ENCODE measurements at regions not wholly inside any gene's neighbourhood (a gene's known extent, or its start where the extent isn't known, plus 50 kb on each side); places are given as distances from the start of the nearest gene placed in this dataset.
"Not testable (repeated sequence)": the region's sequence is repeated elsewhere in the genome, so short reads cannot be mapped to it uniquely, and the experiment has no call there.

- Histone ChIP-seq H3K36me3 (ENCODE audit: insufficient read depth, low read depth, low read length) (no peaks in the 10 kb centered on the region), H3K9me3 (ENCODE audit: insufficient read depth, low read depth, low read length) (no peaks in the 10 kb centered on the region), H3K4me1 (ENCODE audit: insufficient read depth, low read length) (peaks cover 3% of the 10 kb centered on the region; the same call in 1 of the 2 replicates), H3K4me3 (ENCODE audit: low read length) (no peak overlapping the region), H3K9ac (ENCODE audit: low read depth, low read length) (no peak overlapping the region), H3K27me3 (ENCODE audit: insufficient read depth, low read length) (peaks cover under 1% of the 10 kb centered on the region; the same call in 1 of the 2 replicates), H3K27ac (ENCODE audit: low read length) (no peak overlapping the region)
Observed at GRCh38 chr3:194189243-194189791, 53.4 kb downstream of the HES1 start.

GRCh38 chr3:194191850-194192249, 55.9 kb downstream of the HES1 start:
- H3K4me1 ChIP-seq (ENCODE audit: insufficient read depth, low read length); H3K36me3 ChIP-seq (ENCODE audit: insufficient read depth, low read depth, low read length); H3K4me3 ChIP-seq (ENCODE audit: low read length): not testable (repeated sequence)

GRCh38 chr3:194194051-194194756, 58.3 kb downstream of the HES1 start:
- Histone ChIP-seq H3K9me3 (ENCODE audit: insufficient read depth, low read depth, low read length) (no peaks in the 10 kb centered on the region), H3K27me3 (ENCODE audit: insufficient read depth, low read length) (peaks cover 12% of the 10 kb centered on the region; the same call in 1 of the 2 replicates), H3K4me3 (ENCODE audit: low read length) (no peak overlapping the region), H3K4me1 (ENCODE audit: insufficient read depth, low read length) (no peaks in the 10 kb centered on the region), H3K27ac (ENCODE audit: low read length) (no peak overlapping the region), H3K36me3 (ENCODE audit: insufficient read depth, low read depth, low read length) (no peaks in the 10 kb centered on the region), H3K9ac (ENCODE audit: low read depth, low read length) (no peak overlapping the region)

More at GRCh38 chr3:194191850-194192249, 55.9 kb downstream of the HES1 start:
- not testable (repeated sequence) for H3K27ac ChIP-seq (ENCODE audit: low read length); H3K9me3 ChIP-seq (ENCODE audit: insufficient read depth, low read depth, low read length); H3K27me3 ChIP-seq (ENCODE audit: insufficient read depth, low read length); H3K9ac ChIP-seq (ENCODE audit: low read depth, low read length)

- H3K27ac ChIP-seq (ENCODE audit: low read length): no peak overlapping the region
Observed at GRCh38 chr3:194194757-194195085, 58.8 kb downstream of the HES1 start.

GRCh38 chr3:194195611-194196010, 59.7 kb downstream of the HES1 start:
- no peak overlapping the region for H3K27ac ChIP-seq (ENCODE audit: low read length)

More at GRCh38 chr3:194194757-194195085, 58.8 kb downstream of the HES1 start:
- H3K9me3 ChIP-seq (ENCODE audit: insufficient read depth, low read depth, low read length): no peaks in the 10 kb centered on the region
- H3K36me3 ChIP-seq (ENCODE audit: insufficient read depth, low read depth, low read length): no peaks in the 10 kb centered on the region
- H3K9ac ChIP-seq (ENCODE audit: low read depth, low read length): no peak overlapping the region
- no peaks in the 10 kb centered on the region for H3K4me1 ChIP-seq (ENCODE audit: insufficient read depth, low read length)
- no peak overlapping the region for H3K4me3 ChIP-seq (ENCODE audit: low read length)
- peaks cover 12% of the 10 kb centered on the region; the same call in 1 of the 2 replicates for H3K27me3 ChIP-seq (ENCODE audit: insufficient read depth, low read length)

GRCh38 chr3:194196876-194197275, 60.9 kb downstream of the HES1 start:
- Histone ChIP-seq H3K9ac (ENCODE audit: low read depth, low read length) (no peak overlapping the region), H3K9me3 (ENCODE audit: insufficient read depth, low read depth, low read length) (no peaks in the 10 kb centered on the region), H3K4me1 (ENCODE audit: insufficient read depth, low read length) (no peaks in the 10 kb centered on the region), H3K27ac (ENCODE audit: low read length) (no peak overlapping the region), H3K36me3 (ENCODE audit: insufficient read depth, low read depth, low read length) (no peaks in the 10 kb centered on the region), H3K27me3 (ENCODE audit: insufficient read depth, low read length) (peaks cover 27% of the 10 kb centered on the region; the same call in 1 of the 2 replicates), H3K4me3 (ENCODE audit: low read length) (no peak overlapping the region)

More at GRCh38 chr3:194195611-194196010, 59.7 kb downstream of the HES1 start:
- no peak overlapping the region for H3K4me3 ChIP-seq (ENCODE audit: low read length)
- no peaks in the 10 kb centered on the region for H3K9me3 ChIP-seq (ENCODE audit: insufficient read depth, low read depth, low read length)
- H3K27me3 ChIP-seq (ENCODE audit: insufficient read depth, low read length): peaks cover 18% of the 10 kb centered on the region; the same call in 1 of the 2 replicates
- H3K9ac ChIP-seq (ENCODE audit: low read depth, low read length): no peak overlapping the region
- H3K36me3 ChIP-seq (ENCODE audit: insufficient read depth, low read depth, low read length): no peaks in the 10 kb centered on the region
- no peaks in the 10 kb centered on the region for H3K4me1 ChIP-seq (ENCODE audit: insufficient read depth, low read length)

- Histone ChIP-seq H3K9ac (ENCODE audit: low read depth, low read length) (no peak overlapping the region), H3K36me3 (ENCODE audit: insufficient read depth, low read depth, low read length) (no peaks in the 10 kb centered on the region), H3K27ac (ENCODE audit: low read length) (no peak overlapping the region), H3K9me3 (ENCODE audit: insufficient read depth, low read depth, low read length) (no peaks in the 10 kb centered on the region), H3K4me1 (ENCODE audit: insufficient read depth, low read length) (no peaks in the 10 kb centered on the region), H3K4me3 (ENCODE audit: low read length) (no peak overlapping the region), H3K27me3 (ENCODE audit: insufficient read depth, low read length) (peaks cover 33% of the 10 kb centered on the region)
Observed at GRCh38 chr3:194197396-194197960, 61.5 kb downstream of the HES1 start.

GRCh38 chr3:194197981-194198695, 62.2 kb downstream of the HES1 start:
- H3K4me1 ChIP-seq (ENCODE audit: insufficient read depth, low read length): no peaks in the 10 kb centered on the region
- no peak overlapping the region for H3K27ac ChIP-seq (ENCODE audit: low read length)
- H3K27me3 ChIP-seq (ENCODE audit: insufficient read depth, low read length): peaks cover 39% of the 10 kb centered on the region
- no peaks in the 10 kb centered on the region for H3K36me3 ChIP-seq (ENCODE audit: insufficient read depth, low read depth, low read length)
- no peak overlapping the region for H3K4me3 ChIP-seq (ENCODE audit: low read length)
- no peak overlapping the region for H3K9ac ChIP-seq (ENCODE audit: low read depth, low read length)
- H3K9me3 ChIP-seq (ENCODE audit: insufficient read depth, low read depth, low read length): no peaks in the 10 kb centered on the region

GRCh38 chr3:194198938-194199337, 63.0 kb downstream of the HES1 start:
- Histone ChIP-seq H3K36me3 (ENCODE audit: insufficient read depth, low read depth, low read length) (no peaks in the 10 kb centered on the region), H3K9me3 (ENCODE audit: insufficient read depth, low read depth, low read length) (no peaks in the 10 kb centered on the region), H3K4me3 (ENCODE audit: low read length) (no peak overlapping the region), H3K27me3 (ENCODE audit: insufficient read depth, low read length) (peaks cover 47% of the 10 kb centered on the region), H3K4me1 (ENCODE audit: insufficient read depth, low read length) (no peaks in the 10 kb centered on the region), H3K27ac (ENCODE audit: low read length) (no peak overlapping the region), H3K9ac (ENCODE audit: low read depth, low read length) (no peak overlapping the region)

GRCh38 chr3:194200422-194201081, 64.6 kb downstream of the HES1 start:
- no peak overlapping the region for H3K4me3 ChIP-seq (ENCODE audit: low read length)
- H3K36me3 ChIP-seq (ENCODE audit: insufficient read depth, low read depth, low read length): no peaks in the 10 kb centered on the region

GRCh38 chr3:194201953-194202666, 66.2 kb downstream of the HES1 start:
- Histone ChIP-seq H3K4me3 (ENCODE audit: low read length) (no peak overlapping the region), H3K9ac (ENCODE audit: low read depth, low read length) (no peak overlapping the region), H3K27me3 (ENCODE audit: insufficient read depth, low read length) (peaks cover 57% of the 10 kb centered on the region), H3K27ac (ENCODE audit: low read length) (no peak overlapping the region), H3K36me3 (ENCODE audit: insufficient read depth, low read depth, low read length) (no peaks in the 10 kb centered on the region), H3K4me1 (ENCODE audit: insufficient read depth, low read length) (peaks cover 10% of the 10 kb centered on the region), H3K9me3 (ENCODE audit: insufficient read depth, low read depth, low read length) (no peaks in the 10 kb centered on the region)

More at GRCh38 chr3:194200422-194201081, 64.6 kb downstream of the HES1 start:
- Histone ChIP-seq H3K4me1 (ENCODE audit: insufficient read depth, low read length) (peaks cover 7% of the 10 kb centered on the region), H3K9me3 (ENCODE audit: insufficient read depth, low read depth, low read length) (no peaks in the 10 kb centered on the region), H3K9ac (ENCODE audit: low read depth, low read length) (no peak overlapping the region), H3K27ac (ENCODE audit: low read length) (no peak overlapping the region), H3K27me3 (ENCODE audit: insufficient read depth, low read length) (peaks cover 56% of the 10 kb centered on the region)
